Cardiac muscle cell (in vitro differentiated cells and primary cell): ENCODE measurements at regions not wholly inside any gene's neighbourhood (a gene's known extent, or its start where the extent isn't known, plus 50 kb on each side); places are given as distances from the start of the nearest gene placed in this dataset.

Experiments
- DNase-seq, 2 donors: peaks; one replicate each; pipeline versions ENCODE4 v3.0.0 to v3.0.0-alpha.2; 2010 to 2017; ENCODE audit warnings: low read depth in 1 of 2, low spot score in 1 of 2
- H3K27ac ChIP-seq: fragments of 200-600 bp; sonication (generic); 2 replicates; pipeline ENCODE4 v1.5.1; 2016
- H3K27me3 ChIP-seq: fragments of 200-600 bp; sonication (generic); 2 replicates; pipeline ENCODE4 v1.6.0; 2016; ENCODE audit warnings: control low read depth
- H3K36me3 ChIP-seq: fragments of 200-600 bp; sonication (generic); 2 replicates; pipeline ENCODE4 v1.5.1; 2016; ENCODE audit warnings: control low read depth
- H3K4me1 ChIP-seq: fragments of 200-600 bp; sonication (generic); 2 replicates; pipeline ENCODE4 v1.8.1; 2017; ENCODE audit warnings: low read depth, mild to moderate bottlenecking, mixed run types
- H3K4me3 ChIP-seq: fragments of 200-600 bp; sonication (generic); 2 replicates; pipeline ENCODE4 v1.5.1; 2016; ENCODE audit warnings: mild to moderate bottlenecking
- H3K9me3 ChIP-seq: fragments of 200-600 bp; sonication (generic); 2 replicates; pipeline ENCODE4 v1.5.1; 2017; ENCODE audit warnings: low read depth, mild to moderate bottlenecking, control low read depth
- TF ChIP-seq, protein P1 (sequence below): IDR thresholded peaks from 2 replicates; pipeline ENCODE4 v1.5.1; 2012; ENCODE audit warnings: low read depth, mild to moderate bottlenecking, low read length

GRCh38 chr3:3603351-3603750, 195.9 kb upstream of the LRRN1 start:
- TF ChIP-seq, protein P1, sequence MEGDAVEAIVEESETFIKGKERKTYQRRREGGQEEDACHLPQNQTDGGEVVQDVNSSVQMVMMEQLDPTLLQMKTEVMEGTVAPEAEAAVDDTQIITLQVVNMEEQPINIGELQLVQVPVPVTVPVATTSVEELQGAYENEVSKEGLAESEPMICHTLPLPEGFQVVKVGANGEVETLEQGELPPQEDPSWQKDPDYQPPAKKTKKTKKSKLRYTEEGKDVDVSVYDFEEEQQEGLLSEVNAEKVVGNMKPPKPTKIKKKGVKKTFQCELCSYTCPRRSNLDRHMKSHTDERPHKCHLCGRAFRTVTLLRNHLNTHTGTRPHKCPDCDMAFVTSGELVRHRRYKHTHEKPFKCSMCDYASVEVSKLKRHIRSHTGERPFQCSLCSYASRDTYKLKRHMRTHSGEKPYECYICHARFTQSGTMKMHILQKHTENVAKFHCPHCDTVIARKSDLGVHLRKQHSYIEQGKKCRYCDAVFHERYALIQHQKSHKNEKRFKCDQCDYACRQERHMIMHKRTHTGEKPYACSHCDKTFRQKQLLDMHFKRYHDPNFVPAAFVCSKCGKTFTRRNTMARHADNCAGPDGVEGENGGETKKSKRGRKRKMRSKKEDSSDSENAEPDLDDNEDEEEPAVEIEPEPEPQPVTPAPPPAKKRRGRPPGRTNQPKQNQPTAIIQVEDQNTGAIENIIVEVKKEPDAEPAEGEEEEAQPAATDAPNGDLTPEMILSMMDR = no peak
- no peaks in the 10 kb centered on the region for H3K36me3 ChIP-seq
- no peak overlapping the region for H3K27ac ChIP-seq
- H3K9me3 ChIP-seq = no peaks in the 10 kb centered on the region
- DNase-seq = no peak
- no peaks in the 10 kb centered on the region for H3K4me1 ChIP-seq
- peaks cover 3% of the 10 kb centered on the region for H3K27me3 ChIP-seq
- H3K4me3 ChIP-seq = no peak overlapping the region

- H3K4me1 ChIP-seq = no peaks in the 10 kb centered on the region
- no peak for DNase-seq
Observed at GRCh38 chr3:3600665-3601340, 198.4 kb upstream of the LRRN1 start.

DNA sequence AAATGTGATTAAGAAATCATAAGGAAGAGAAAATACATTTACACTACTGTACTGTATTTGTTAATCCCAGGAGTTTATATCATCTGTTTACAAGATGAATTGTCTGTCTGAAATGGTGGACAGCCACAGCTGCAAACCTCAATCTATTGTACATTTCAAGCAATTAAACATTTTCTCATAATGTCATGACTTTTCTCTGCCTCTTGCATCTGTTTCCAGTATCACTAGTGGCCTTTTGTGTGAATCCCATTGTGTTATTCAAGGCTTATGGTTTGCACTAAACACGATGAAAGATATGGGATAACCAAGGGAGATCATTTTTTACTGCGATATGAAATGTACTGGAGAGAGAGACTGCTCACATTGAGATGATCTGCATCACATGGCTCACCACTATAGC, 200.2 kb upstream of the LRRN1 start:
- no peaks in the 10 kb centered on the region for H3K36me3 ChIP-seq
- no peak overlapping the region for H3K4me3 ChIP-seq
- H3K9me3 ChIP-seq = no peaks in the 10 kb centered on the region
- TF ChIP-seq, protein P1 = no peak
- DNase-seq = no peak
- no peak overlapping the region for H3K27ac ChIP-seq
- H3K27me3 ChIP-seq = no peaks in the 10 kb centered on the region
- H3K4me1 ChIP-seq = no peaks in the 10 kb centered on the region

More at GRCh38 chr3:3600665-3601340, 198.4 kb upstream of the LRRN1 start:
- TF ChIP-seq, protein P1 = no peak
- Histone ChIP-seq H3K27me3 (peaks cover 1% of the 10 kb centered on the region), H3K27ac (no peak overlapping the region), H3K4me3 (no peak overlapping the region), H3K36me3 (no peaks in the 10 kb centered on the region), H3K9me3 (no peaks in the 10 kb centered on the region)

DNA sequence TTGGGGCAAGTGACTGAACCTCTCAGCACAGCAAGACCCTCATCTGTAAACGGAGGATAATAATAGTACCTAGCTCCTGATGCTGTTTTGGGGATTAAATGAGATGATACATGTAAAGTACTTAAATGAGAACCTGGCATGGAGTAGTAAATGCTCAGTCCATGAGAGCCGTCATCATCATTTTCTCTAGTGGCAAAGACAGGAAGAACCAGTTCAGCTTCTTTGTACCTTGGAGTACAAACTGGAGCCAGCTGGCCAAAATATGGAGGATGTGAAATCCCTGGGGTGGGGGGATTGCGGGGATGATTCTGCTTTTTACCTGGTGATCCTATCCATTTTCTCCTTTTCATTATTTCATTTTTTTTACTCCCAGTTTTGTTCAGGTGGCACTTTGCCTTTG, 204.2 kb upstream of the LRRN1 start:
- H3K27me3 ChIP-seq = no peaks in the 10 kb centered on the region
- no peaks in the 10 kb centered on the region for H3K4me1 ChIP-seq
- TF ChIP-seq, protein P1 = no peak
- no peaks in the 10 kb centered on the region for H3K9me3 ChIP-seq
- no peaks in the 10 kb centered on the region for H3K36me3 ChIP-seq
- H3K4me3 ChIP-seq = no peak overlapping the region
- H3K27ac ChIP-seq = no peak overlapping the region
- DNase-seq = no peak

DNA sequence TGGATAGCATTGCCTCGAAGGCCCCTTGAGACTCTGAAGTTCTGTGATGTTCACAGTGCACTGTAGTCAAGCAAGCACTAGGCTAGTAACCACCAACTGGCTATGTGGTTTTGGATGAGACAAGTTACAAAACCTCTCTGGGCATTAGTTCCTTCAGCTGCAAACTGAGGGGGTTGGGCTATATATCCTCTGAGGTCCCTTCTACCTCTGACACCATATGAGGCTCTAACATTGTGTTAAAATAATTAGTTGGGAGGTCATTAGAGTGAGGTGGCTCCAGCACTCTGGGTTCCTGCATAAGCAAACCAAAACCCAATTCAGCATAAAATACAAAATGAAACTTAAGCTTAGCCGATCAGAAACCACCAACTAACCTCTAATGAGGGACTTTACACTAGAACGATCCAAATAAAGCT, 209.5 kb upstream of the LRRN1 start:
- DNase-seq = no peak
- no peak overlapping the region for H3K4me3 ChIP-seq
- no peak overlapping the region for H3K27ac ChIP-seq
- TF ChIP-seq, protein P1 = no peak
- H3K36me3 ChIP-seq = no peaks in the 10 kb centered on the region
- H3K4me1 ChIP-seq = no peaks in the 10 kb centered on the region
- no peaks in the 10 kb centered on the region for H3K27me3 ChIP-seq
- H3K9me3 ChIP-seq = no peaks in the 10 kb centered on the region
